GM10266 (cell line): ENCODE measurements at regions not wholly inside any gene's neighbourhood (a gene's known extent, or its start where the extent isn't known, plus 50 kb on each side); places are given as distances from the start of the nearest gene placed in this dataset.

Experiments
- DNase-seq: peaks from one replicate; pipeline ENCODE4 v3.0.0; 2012; ENCODE audit errors: extremely low spot score
- CTCF ChIP-seq: IDR thresholded peaks from 2 replicates; pipeline ENCODE4 v1.5.1; 2012; ENCODE audit warnings: mild to moderate bottlenecking, low read depth; ENCODE audit not compliant: control insufficient read depth, insufficient read depth; ENCODE audit errors: missing control alignments

- no peak for TF ChIP-seq CTCF
- DNase-seq: no peak
Observed at GRCh38 chr11:28842716-28843115, 734.5 kb downstream of the METTL15 start.

GRCh38 chr11:28838741-28839140, 730.6 kb downstream of the METTL15 start:
- no peak for DNase-seq
- no peak for TF ChIP-seq CTCF

GRCh38 chr11:28837599-28837998, 729.4 kb downstream of the METTL15 start:
- TF ChIP-seq CTCF: no peak
- no peak for DNase-seq

- no peak for TF ChIP-seq CTCF
- no peak for DNase-seq
Observed at GRCh38 chr11:28836285-28837081, 728.3 kb downstream of the METTL15 start.

GRCh38 chr11:28835790-28836189, 727.6 kb downstream of the METTL15 start:
- no peak for DNase-seq
- no peak for TF ChIP-seq CTCF

GRCh38 chr11:28835317-28835716, 727.1 kb downstream of the METTL15 start:
- DNase-seq: no peak
- TF ChIP-seq CTCF: no peak

- no peak for TF ChIP-seq CTCF
- no peak for DNase-seq
Observed at GRCh38 chr11:28834877-28835276, 726.7 kb downstream of the METTL15 start.
